SK-N-SH (cell line): ENCODE measurements at regions not wholly inside any gene's neighbourhood (a gene's known extent, or its start where the extent isn't known, plus 50 kb on each side); places are given as distances from the start of the nearest gene placed in this dataset.

Experiments used
- CTCF ChIA-PET: fragments of 300-600, 350-600 bp; formaldehyde crosslinking; extraction: SDS; loops from one replicate; lab custom pipeline; 2021; lab: Yijun Ruan, JAX
- POLR2A ChIA-PET: fragments of 350-600 bp; sonication (Branson Sonifier 250); formaldehyde crosslinking; extraction: SDS; loops from one replicate; lab custom pipeline; 2020; ENCODE audit warnings: antibody characterized with exemption, inconsistent platforms; lab: Yijun Ruan, JAX
- DNase-seq: peaks from one replicate; pipeline ENCODE4 v3.0.0; 2012
- H2AFZ ChIP-seq: fragments of 200-600 bp; sonication (generic); 2 replicates; pipeline ENCODE4 v1.8.1; 2016; ENCODE audit warnings: antibody characterized with exemption, mild to moderate bottlenecking, low read depth
- H3F3A ChIP-seq: fragments of 200-600 bp; sonication (generic); replicated peaks from 2 replicates; pipeline ENCODE3; 2016; ENCODE audit warnings: antibody characterized with exemption, mild to moderate bottlenecking; ENCODE audit not compliant: insufficient read depth
- H3K27ac ChIP-seq, 2 experiments: fragments of 200-500 bp in 1 of 2; fragments of 200-600 bp in 1 of 2; sonication (Bioruptor generic) in 1 of 2; sonication (generic), shearing (Covaris generic) in 1 of 2; 2 replicates each; pipeline versions ENCODE4 v1.5.1 to v1.6.1; 2014 to 2016; ENCODE audit warnings: low read depth in 2 of 2, inconsistent platforms in 1 of 2, low read length in 1 of 2, mild to moderate bottlenecking in 1 of 2, mixed read lengths in 1 of 2
- H3K27me3 ChIP-seq: fragments of 200-600 bp; sonication (generic), shearing (Covaris generic); 2 replicates; pipeline ENCODE4 v1.6.1; 2016; ENCODE audit warnings: mixed run types; ENCODE audit not compliant: insufficient read depth
- H3K36me3 ChIP-seq, 2 experiments: fragments of 200-500 bp in 1 of 2; fragments of 200-600 bp in 1 of 2; sonication (Bioruptor generic) in 1 of 2; sonication (generic) in 1 of 2; replicated peaks in 1 of 2; 2 replicates each; pipeline versions ENCODE3 to v1.5.1; 2014 to 2016; ENCODE audit warnings: low read length in 1 of 2, mild to moderate bottlenecking in 1 of 2; ENCODE audit not compliant: insufficient read depth in 2 of 2, control insufficient read depth in 1 of 2
- H3K4me1 ChIP-seq, 2 experiments: fragments of 200-500 bp in 1 of 2; fragments of 200-600 bp in 1 of 2; sonication (Bioruptor generic) in 1 of 2; sonication (generic), shearing (Covaris generic) in 1 of 2; 2 replicates each; pipeline versions ENCODE4 v1.5.1 to v1.6.1; 2014 to 2016; ENCODE audit warnings: low read depth in 1 of 2, low read length in 1 of 2, mixed run types in 1 of 2; ENCODE audit not compliant: insufficient read depth in 2 of 2, control insufficient read depth in 1 of 2
- H3K4me2 ChIP-seq: fragments of 200-600 bp; sonication (generic), shearing (Covaris generic); 2 replicates; pipeline ENCODE4 v1.6.1; 2017; ENCODE audit warnings: mixed run types
- H3K4me3 ChIP-seq, 2 experiments: fragments of 200-500 bp in 1 of 2; fragments of 200-600 bp in 1 of 2; sonication (Bioruptor generic) in 1 of 2; sonication (generic), shearing (Covaris generic) in 1 of 2; 2 replicates each; pipeline versions ENCODE4 v1.5.1 to v1.8.1; 2014 to 2016; ENCODE audit warnings: low read depth in 2 of 2, inconsistent platforms in 1 of 2, low read length in 1 of 2, mild to moderate bottlenecking in 1 of 2, mixed read lengths in 1 of 2, moderate library complexity in 1 of 2
- H3K79me2 ChIP-seq: fragments of 200-600 bp; sonication (generic); 2 replicates; pipeline ENCODE4 v1.8.1; 2017; ENCODE audit warnings: mild to moderate bottlenecking; ENCODE audit not compliant: insufficient read depth
- H3K9ac ChIP-seq: fragments of 200-600 bp; sonication (generic); 2 replicates; pipeline ENCODE4 v1.6.1; 2017; ENCODE audit warnings: mixed run types
- H3K9me2 ChIP-seq: fragments of 200-600 bp; sonication (generic); 2 replicates; pipeline ENCODE4 v1.6.1; 2017; ENCODE audit warnings: mixed run types
- H3K9me3 ChIP-seq: fragments of 200-600 bp; sonication (generic); 2 replicates; pipeline ENCODE4 v1.6.1; 2017; ENCODE audit warnings: mixed run types, mild to moderate bottlenecking, moderate library complexity
- H4K20me1 ChIP-seq: fragments of 200-600 bp; sonication (generic); 2 replicates; pipeline ENCODE4 v1.6.1; 2017; ENCODE audit warnings: mild to moderate bottlenecking, mixed run types; ENCODE audit not compliant: insufficient read depth
- CTCF ChIP-seq: fragments of 200-600 bp; sonication (generic); IDR thresholded peaks from 2 replicates; pipeline ENCODE4 v1.6.1; 2017; ENCODE audit warnings: antibody characterized with exemption, mild to moderate bottlenecking, moderate library complexity
- ELF1 ChIP-seq: IDR thresholded peaks from 2 replicates; pipeline ENCODE4 v1.4.0; 2012
- EP300 ChIP-seq, 2 experiments: IDR thresholded peaks; 2 replicates each; pipeline versions ENCODE4 v1.4.0 to v1.6.1; 2012; ENCODE audit warnings: borderline replicate concordance in 1 of 2, low read depth in 1 of 2, low read length in 1 of 2
- FOXM1 ChIP-seq: IDR thresholded peaks from 2 replicates; pipeline ENCODE4 v1.4.0; 2012; ENCODE audit warnings: low read depth, mild to moderate bottlenecking
- GATA2 ChIP-seq: sonication (generic); formaldehyde crosslinking; IDR thresholded peaks from 2 replicates; pipeline ENCODE4 v1.5.0; 2020; ENCODE audit warnings: mild to moderate bottlenecking, missing genetic modification reagents
- IRF3 ChIP-seq: fragments of 150-350 bp; IDR thresholded peaks from 2 replicates; pipeline ENCODE4 v1.6.1; 2016; ENCODE audit warnings: mild to moderate bottlenecking, low read depth, low read length
- JUND ChIP-seq: IDR thresholded peaks from 2 replicates; pipeline ENCODE4 v1.4.0; 2012
- PBX3 ChIP-seq: IDR thresholded peaks from 2 replicates; pipeline ENCODE4; 2012
- POLR2AphosphoS5 ChIP-seq: IDR thresholded peaks from 2 replicates; pipeline ENCODE4 v1.6.1; 2012; ENCODE audit warnings: low read depth, low read length
- RFX5 ChIP-seq: IDR thresholded peaks from 2 replicates; pipeline ENCODE4 v1.6.1; 2012; ENCODE audit warnings: mild to moderate bottlenecking, improper control_type of control experiment, low read length
- SIN3A ChIP-seq: IDR thresholded peaks from 2 replicates; pipeline ENCODE4 v1.6.1; 2012; ENCODE audit warnings: low read depth, mild to moderate bottlenecking, low read length, moderate library complexity, borderline replicate concordance
- TCF12 ChIP-seq: IDR thresholded peaks from 2 replicates; pipeline ENCODE4 v1.4.0; 2012
- TEAD4 ChIP-seq: IDR thresholded peaks from 2 replicates; pipeline ENCODE4 v1.4.0; 2012; ENCODE audit warnings: mild to moderate bottlenecking, borderline replicate concordance; ENCODE audit not compliant: insufficient read depth
- USF1 ChIP-seq: IDR thresholded peaks from 2 replicates; pipeline ENCODE4 v1.4.0; 2012; ENCODE audit warnings: low read depth, borderline replicate concordance
- USF2 ChIP-seq: fragments of 150-350 bp; IDR thresholded peaks from 2 replicates; pipeline ENCODE4 v1.6.1; 2017; ENCODE audit warnings: antibody characterized with exemption, low read length, low read depth, borderline replicate concordance
- WGBS: methylation state at CpG from one replicate; pipeline ENCODE4 v1.1.6; 2017; ENCODE audit warnings: low lambda C conversion rate; 5-methylcytosine and 5-hydroxymethylcytosine counted together

GRCh38 chr2:8441371-8441770, 240.5 kb upstream of the ID2 start:
- CTCF ChIA-PET = interaction anchor here (0.9 kb wide), 1 partner anchor 100 kb away, joined by 3 read pairs; no protein-coding TSS in a partner anchor
- H3K36me3 ChIP-seq = no peaks in the 10 kb centered on the region
- H3K79me2 ChIP-seq = no peaks in the 10 kb centered on the region
- POLR2A ChIA-PET = no interaction called here
- H3K4me3 ChIP-seq = no peak overlapping the region
- H3K27me3 ChIP-seq = no peaks in the 10 kb centered on the region
- WGBS = 69% methylated on average over 12 of the region's 12 CpGs
- no peaks in the 10 kb centered on the region for H3K9me3 ChIP-seq
- H4K20me1 ChIP-seq = no peaks in the 10 kb centered on the region
- H3F3A ChIP-seq = no peaks in the 10 kb centered on the region
- no peak for DNase-seq
- H3K9ac ChIP-seq = no peak overlapping the region
- peaks cover 0 to 2% of the 10 kb centered on the region in 2 experiments; a peak in 2 of 4 replicates for H3K4me1 ChIP-seq
- H3K9me2 ChIP-seq = no peaks in the 10 kb centered on the region
- TF ChIP-seq CTCF (no peak), USF2 (no peak), RFX5 (no peak), IRF3 (no peak), JUND (no peak), TCF12 (no peak), PBX3 (no peak), TEAD4 (no peak), POLR2AphosphoS5 (no peak), EP300 (IDR thresholded peaks at IDR 0.05; ENCODE audit: borderline replicate concordance in 1 of 2, low read depth in 1 of 2, low read length in 1 of 2) (no peak), ELF1 (no peak), USF1 (no peak), SIN3A (no peak), GATA2 (no peak), FOXM1 (no peak)
- no peak overlapping the region for H3K27ac ChIP-seq
- no peak overlapping the region for H3K4me2 ChIP-seq
- H2AFZ ChIP-seq = no peak overlapping the region
